Neutrophil (primary cell): ENCODE measurements at regions not wholly inside any gene's neighbourhood (a gene's known extent, or its start where the extent isn't known, plus 50 kb on each side); places are given as distances from the start of the nearest gene placed in this dataset.
"Not testable (repeated sequence)": the region's sequence is repeated elsewhere in the genome, so short reads cannot be mapped to it uniquely, and the experiment has no call there.

Source experiments
- H3K27ac ChIP-seq: fragments of 200-600 bp; sonication (generic); 2 replicates; pipeline ENCODE4 v1.5.1; 2016; ENCODE audit warnings: mild to moderate bottlenecking, moderate library complexity
- H3K27me3 ChIP-seq: fragments of 200-600 bp; sonication (generic); 2 replicates; pipeline ENCODE4 v1.6.0; 2016; ENCODE audit warnings: mild to moderate bottlenecking
- H3K36me3 ChIP-seq: fragments of 200-600 bp; sonication (generic); 2 replicates; pipeline ENCODE4 v1.5.1; 2017
- H3K4me1 ChIP-seq, 2 experiments: fragments of 200-600 bp in 1 of 2; sonication (generic) in 1 of 2; 1 replicate in 1 of 2; 2 replicates in 1 of 2; pipeline versions ENCODE4 v1.5.1 to v1.6.1; 2013 to 2016; ENCODE audit warnings: low read depth in 1 of 2, low read length in 1 of 2, mild to moderate bottlenecking in 1 of 2, moderate library complexity in 1 of 2; ENCODE audit not compliant: control insufficient read depth in 1 of 2, insufficient read depth in 1 of 2
- H3K4me3 ChIP-seq, 2 experiments: fragments of 200-600 bp in 1 of 2; sonication (generic) in 1 of 2; 1 replicate in 1 of 2; 2 replicates in 1 of 2; pipeline ENCODE4 v1.5.1; 2013 to 2016; ENCODE audit warnings: low read depth in 1 of 2, low read length in 1 of 2, mild to moderate bottlenecking in 1 of 2, moderate library complexity in 1 of 2
- H3K9me3 ChIP-seq: fragments of 200-600 bp; sonication (generic); 2 replicates; pipeline ENCODE4 v1.5.1; 2016
- TF ChIP-seq, protein P1 (sequence below): fragments of 200-600 bp; sonication (generic); IDR thresholded peaks from 2 replicates; pipeline ENCODE4 v1.5.1; 2016; ENCODE audit warnings: antibody characterized with exemption

DNA sequence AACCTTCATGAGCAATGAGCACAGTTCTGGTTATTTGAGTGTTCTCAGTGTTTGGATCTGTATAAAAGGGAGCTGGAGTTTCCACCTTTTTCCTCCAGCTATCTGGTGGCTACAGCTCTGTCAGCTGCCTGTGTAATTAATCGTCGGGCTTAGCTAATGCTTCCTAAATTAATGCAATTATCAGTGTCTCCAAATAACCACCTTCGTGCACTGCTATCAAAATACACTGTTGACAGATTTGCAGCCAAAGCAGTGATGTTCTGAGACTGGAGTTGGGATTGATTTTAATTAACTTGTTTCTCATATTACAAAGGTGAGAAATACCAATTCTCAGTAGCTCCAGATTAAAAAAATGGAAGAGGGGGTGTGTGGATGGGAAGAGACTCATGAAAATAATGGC lies 325.8 kb downstream of the CBLN1 start:
- no peaks in the 10 kb centered on the region for H3K4me1 ChIP-seq
- no peaks in the 10 kb centered on the region for H3K9me3 ChIP-seq
- H3K4me3 ChIP-seq: no peak overlapping the region
- no peaks in the 10 kb centered on the region for H3K27me3 ChIP-seq
- no peaks in the 10 kb centered on the region for H3K36me3 ChIP-seq
- H3K27ac ChIP-seq: no peak overlapping the region
- TF ChIP-seq, protein P1, sequence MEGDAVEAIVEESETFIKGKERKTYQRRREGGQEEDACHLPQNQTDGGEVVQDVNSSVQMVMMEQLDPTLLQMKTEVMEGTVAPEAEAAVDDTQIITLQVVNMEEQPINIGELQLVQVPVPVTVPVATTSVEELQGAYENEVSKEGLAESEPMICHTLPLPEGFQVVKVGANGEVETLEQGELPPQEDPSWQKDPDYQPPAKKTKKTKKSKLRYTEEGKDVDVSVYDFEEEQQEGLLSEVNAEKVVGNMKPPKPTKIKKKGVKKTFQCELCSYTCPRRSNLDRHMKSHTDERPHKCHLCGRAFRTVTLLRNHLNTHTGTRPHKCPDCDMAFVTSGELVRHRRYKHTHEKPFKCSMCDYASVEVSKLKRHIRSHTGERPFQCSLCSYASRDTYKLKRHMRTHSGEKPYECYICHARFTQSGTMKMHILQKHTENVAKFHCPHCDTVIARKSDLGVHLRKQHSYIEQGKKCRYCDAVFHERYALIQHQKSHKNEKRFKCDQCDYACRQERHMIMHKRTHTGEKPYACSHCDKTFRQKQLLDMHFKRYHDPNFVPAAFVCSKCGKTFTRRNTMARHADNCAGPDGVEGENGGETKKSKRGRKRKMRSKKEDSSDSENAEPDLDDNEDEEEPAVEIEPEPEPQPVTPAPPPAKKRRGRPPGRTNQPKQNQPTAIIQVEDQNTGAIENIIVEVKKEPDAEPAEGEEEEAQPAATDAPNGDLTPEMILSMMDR: no peak

DNA sequence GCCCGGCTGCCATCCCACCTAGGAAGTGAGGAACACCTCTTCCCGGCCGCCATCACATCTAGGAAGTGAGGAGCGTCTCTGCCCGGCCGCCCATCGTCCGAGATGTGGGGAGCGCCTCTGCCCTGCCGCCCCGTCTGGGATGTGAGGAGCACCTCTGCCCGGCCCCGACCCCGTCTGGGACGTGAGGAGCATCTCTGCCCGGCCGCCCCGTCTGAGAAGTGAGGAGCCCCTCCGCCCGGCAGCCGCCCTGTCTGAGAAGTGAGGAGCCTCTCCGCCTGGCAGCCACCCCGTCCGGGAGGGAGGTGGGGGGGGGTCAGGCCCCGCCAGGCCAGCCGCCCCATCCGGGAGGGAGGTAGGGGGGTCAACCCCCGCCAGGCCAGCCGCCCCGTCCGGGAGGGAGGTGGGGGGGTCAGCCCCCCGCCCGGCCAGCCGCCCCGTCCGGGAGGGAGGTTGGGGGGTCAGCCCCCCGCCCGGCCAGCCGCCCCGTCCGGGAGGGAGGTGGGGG lies 330.0 kb downstream of the CBLN1 start:
- not testable (repeated sequence) for H3K27me3 ChIP-seq, H3K36me3 ChIP-seq, H3K4me3 ChIP-seq, H3K4me1 ChIP-seq, H3K9me3 ChIP-seq, H3K27ac ChIP-seq

DNA sequence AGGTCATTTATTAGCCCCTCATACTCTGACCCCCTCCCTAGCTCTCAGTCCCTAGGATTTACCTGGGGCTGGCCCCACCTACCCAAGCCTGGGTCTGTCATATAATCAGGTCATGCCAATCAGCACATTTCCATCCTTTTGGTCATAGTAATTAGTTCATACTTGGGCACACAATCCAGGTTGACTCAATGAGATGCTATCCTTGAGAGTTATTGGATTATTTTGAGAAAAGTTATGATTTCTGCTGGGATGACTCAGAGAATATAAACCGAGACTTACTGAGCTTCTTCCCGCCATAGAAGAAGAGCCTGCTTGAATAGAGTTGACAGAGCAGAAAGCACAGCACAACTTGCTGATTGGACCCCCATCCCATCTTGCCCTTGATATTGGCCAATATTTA lies 331.5 kb downstream of the CBLN1 start:
- no peak overlapping the region for H3K4me3 ChIP-seq

DNA sequence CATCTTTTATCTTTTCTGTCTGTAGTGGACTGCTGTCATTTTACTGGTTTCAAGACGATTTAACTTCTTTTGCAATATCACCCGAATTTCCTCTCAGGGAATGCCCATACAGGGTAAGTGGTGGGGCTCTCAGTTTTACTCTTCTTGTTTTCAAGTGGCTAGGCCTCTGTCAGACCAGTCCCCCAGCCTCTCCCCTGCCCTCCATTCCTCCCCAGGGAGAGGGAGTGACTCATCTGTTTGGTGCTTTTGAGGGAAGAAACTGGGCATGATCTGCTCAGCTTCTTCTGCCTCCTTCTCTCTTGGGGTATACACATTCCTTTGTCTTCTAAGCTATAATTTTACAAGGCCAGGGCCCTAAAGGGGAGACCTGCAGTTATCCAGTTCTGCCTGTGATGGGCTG lies 332.0 kb downstream of the CBLN1 start:
- TF ChIP-seq, protein P1: no peak
- H3K9me3 ChIP-seq: no peaks in the 10 kb centered on the region
- H3K27me3 ChIP-seq: no peaks in the 10 kb centered on the region
- no peak overlapping the region for H3K4me3 ChIP-seq
- no peak overlapping the region for H3K27ac ChIP-seq
- H3K4me1 ChIP-seq: no peaks in the 10 kb centered on the region
- no peaks in the 10 kb centered on the region for H3K36me3 ChIP-seq

More for the DNA sequence above, 331.5 kb downstream of the CBLN1 start:
- TF ChIP-seq, protein P1: no peak
- Histone ChIP-seq H3K27ac (no peak overlapping the region), H3K4me1 (no peaks in the 10 kb centered on the region), H3K36me3 (no peaks in the 10 kb centered on the region), H3K27me3 (no peaks in the 10 kb centered on the region), H3K9me3 (no peaks in the 10 kb centered on the region)

DNA sequence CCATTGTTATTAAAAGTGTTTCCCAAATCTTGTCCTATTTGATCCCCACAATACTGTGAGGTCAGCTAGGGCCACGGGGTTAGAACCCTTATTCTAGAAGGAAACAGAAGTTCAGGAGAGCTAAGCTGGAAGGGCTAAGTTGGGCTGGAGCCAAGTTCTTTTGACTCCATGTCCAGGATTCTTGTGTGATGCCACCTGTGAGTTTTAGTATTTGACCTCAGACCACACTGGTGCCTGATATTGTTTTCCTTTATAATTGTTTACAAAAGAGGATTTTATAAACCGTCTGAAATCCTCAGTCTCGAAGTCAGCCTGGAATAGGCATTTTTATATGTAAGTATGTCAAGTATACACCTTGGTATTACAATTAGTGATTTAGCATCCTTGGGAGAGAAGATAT lies 332.7 kb downstream of the CBLN1 start:
- no peaks in the 10 kb centered on the region for H3K27me3 ChIP-seq
- TF ChIP-seq, protein P1: no peak

DNA sequence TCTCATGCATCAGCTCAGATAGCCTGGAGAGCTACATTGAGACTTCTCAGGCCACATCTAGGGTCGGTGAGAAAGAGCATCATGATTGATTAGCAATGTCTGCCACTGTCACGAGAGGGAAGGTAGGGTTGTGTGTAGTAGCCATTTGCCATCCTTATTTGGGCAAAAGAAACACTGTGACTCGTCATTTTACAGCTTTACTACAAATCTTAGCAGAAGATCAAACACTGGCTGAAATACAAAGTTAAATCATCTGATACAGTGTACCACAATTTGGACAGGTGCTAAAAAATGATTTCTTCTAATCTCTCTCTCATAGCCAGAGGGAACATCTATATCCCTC lies 334.3 kb downstream of the CBLN1 start:
- H3K27ac ChIP-seq: no peak overlapping the region
- no peaks in the 10 kb centered on the region for H3K36me3 ChIP-seq
- no peak overlapping the region for H3K4me3 ChIP-seq
- H3K4me1 ChIP-seq: no peaks in the 10 kb centered on the region
- TF ChIP-seq, protein P1: no peak
- no peaks in the 10 kb centered on the region for H3K27me3 ChIP-seq
- no peaks in the 10 kb centered on the region for H3K9me3 ChIP-seq

More for the DNA sequence above, 332.7 kb downstream of the CBLN1 start:
- no peak overlapping the region for H3K4me3 ChIP-seq
- no peaks in the 10 kb centered on the region for H3K4me1 ChIP-seq
- no peaks in the 10 kb centered on the region for H3K36me3 ChIP-seq
- no peak overlapping the region for H3K27ac ChIP-seq
- H3K9me3 ChIP-seq: no peaks in the 10 kb centered on the region
